Esophagus squamous epithelium (tissue), 4 donors: ENCODE measurements at regions not wholly inside any gene's neighbourhood (a gene's known extent, or its start where the extent isn't known, plus 50 kb on each side); places are given as distances from the start of the nearest gene placed in this dataset.

Source experiments
- POLR2A ChIP-seq, 4 donors: fragments of 450-650 bp; IDR thresholded peaks; one replicate each; pipeline ENCODE4 v1.6.1; 2017; ENCODE audit warnings: antibody characterized with exemption in 4 of 4, mild to moderate bottlenecking in 4 of 4, moderate library complexity in 3 of 4
- TF ChIP-seq, protein P1 (sequence below), 6 experiments: fragments of 450-650 bp in 4 of 6; fragments of 200-600 bp in 2 of 6; sonication (generic) in 2 of 6; IDR thresholded peaks; one replicate each; pipeline ENCODE4 v1.5.1; 2016 to 2019; ENCODE audit warnings: antibody characterized with exemption in 6 of 6, mild to moderate bottlenecking in 4 of 6, moderate library complexity in 4 of 6

- TF ChIP-seq, protein P1, sequence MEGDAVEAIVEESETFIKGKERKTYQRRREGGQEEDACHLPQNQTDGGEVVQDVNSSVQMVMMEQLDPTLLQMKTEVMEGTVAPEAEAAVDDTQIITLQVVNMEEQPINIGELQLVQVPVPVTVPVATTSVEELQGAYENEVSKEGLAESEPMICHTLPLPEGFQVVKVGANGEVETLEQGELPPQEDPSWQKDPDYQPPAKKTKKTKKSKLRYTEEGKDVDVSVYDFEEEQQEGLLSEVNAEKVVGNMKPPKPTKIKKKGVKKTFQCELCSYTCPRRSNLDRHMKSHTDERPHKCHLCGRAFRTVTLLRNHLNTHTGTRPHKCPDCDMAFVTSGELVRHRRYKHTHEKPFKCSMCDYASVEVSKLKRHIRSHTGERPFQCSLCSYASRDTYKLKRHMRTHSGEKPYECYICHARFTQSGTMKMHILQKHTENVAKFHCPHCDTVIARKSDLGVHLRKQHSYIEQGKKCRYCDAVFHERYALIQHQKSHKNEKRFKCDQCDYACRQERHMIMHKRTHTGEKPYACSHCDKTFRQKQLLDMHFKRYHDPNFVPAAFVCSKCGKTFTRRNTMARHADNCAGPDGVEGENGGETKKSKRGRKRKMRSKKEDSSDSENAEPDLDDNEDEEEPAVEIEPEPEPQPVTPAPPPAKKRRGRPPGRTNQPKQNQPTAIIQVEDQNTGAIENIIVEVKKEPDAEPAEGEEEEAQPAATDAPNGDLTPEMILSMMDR (IDR thresholded peaks at IDR 0.05), result no peak
- no peak for TF ChIP-seq POLR2A (IDR thresholded peaks at IDR 0.05)
Observed at GRCh38 chr10:133020193-133020817, 67.4 kb upstream of the ADGRA1 start.
